SU-DHL-6 (cell line): ENCODE measurements at regions not wholly inside any gene's neighbourhood (a gene's known extent, or its start where the extent isn't known, plus 50 kb on each side); places are given as distances from the start of the nearest gene placed in this dataset.

ENCODE experiments used
- H2AFZ ChIP-seq: fragments of 200-600 bp; sonication (generic); 2 replicates; pipeline ENCODE4 v1.6.1; 2014; ENCODE audit warnings: low read depth, mild to moderate bottlenecking, moderate library complexity, mixed read lengths, antibody characterized with exemption, low read length; ENCODE audit not compliant: severe bottlenecking
- H3F3A ChIP-seq: fragments of 200-600 bp; shearing (Covaris generic); 2 replicates; pipeline ENCODE4 v1.6.0; 2016; ENCODE audit warnings: antibody characterized with exemption, mild to moderate bottlenecking; ENCODE audit not compliant: insufficient read depth
- H3K27ac ChIP-seq: fragments of 200-600 bp; sonication (generic); 2 replicates; pipeline ENCODE4 v1.5.1; 2016; ENCODE audit warnings: low read depth, mild to moderate bottlenecking, low read length, moderate library complexity, mixed read lengths
- H3K27me3 ChIP-seq: fragments of 200-600 bp; sonication (generic), shearing (Covaris generic); 2 replicates; pipeline ENCODE4 v1.6.0; 2014; ENCODE audit warnings: mild to moderate bottlenecking, low read length
- H3K36me3 ChIP-seq: fragments of 200-600 bp; sonication (generic); 2 replicates; pipeline ENCODE4 v1.6.1; 2014; ENCODE audit warnings: mild to moderate bottlenecking, low read length, mixed read lengths
- H3K4me2 ChIP-seq: fragments of 300-600, 200-600 bp; shearing (Covaris generic), sonication (generic); 2 replicates; pipeline ENCODE4 v1.6.0; 2014; ENCODE audit warnings: low read length, low read depth, mild to moderate bottlenecking; ENCODE audit not compliant: poor library complexity, severe bottlenecking
- H3K4me3 ChIP-seq: fragments of 200-600 bp; sonication (generic); 2 replicates; pipeline ENCODE4 v1.5.1; 2014; ENCODE audit warnings: antibody characterized with exemption, low read length, mild to moderate bottlenecking, mixed read lengths; ENCODE audit not compliant: insufficient read depth, poor library complexity, severe bottlenecking
- H3K79me2 ChIP-seq: fragments of 200-600 bp; sonication (generic); 2 replicates; pipeline ENCODE4 v1.6.1; 2014; ENCODE audit warnings: mild to moderate bottlenecking, low read length, moderate library complexity; ENCODE audit not compliant: insufficient read depth
- H3K9ac ChIP-seq: fragments of 200-600 bp; sonication (generic); 2 replicates; pipeline ENCODE4 v1.7.0; 2014; ENCODE audit warnings: mild to moderate bottlenecking, low read length
- H3K9me2 ChIP-seq: fragments of 200-600 bp; sonication (generic); replicated peaks from 2 replicates; pipeline ENCODE4 v1.6.1; 2014; ENCODE audit warnings: low read length; ENCODE audit not compliant: insufficient read depth
- H3K9me3 ChIP-seq: fragments of 200-600 bp; sonication (generic); 2 replicates; pipeline ENCODE4 v1.6.1; 2014; ENCODE audit warnings: low read length, mixed read lengths; ENCODE audit not compliant: insufficient read depth
- H4K20me1 ChIP-seq: fragments of 200-600 bp; sonication (generic); 2 replicates; pipeline ENCODE4 v1.6.1; 2014; ENCODE audit warnings: low read depth, mild to moderate bottlenecking, antibody characterized with exemption, low read length, moderate library complexity, mixed read lengths
- EZH2phosphoT487 ChIP-seq: fragments of 200-600 bp; sonication (generic), shearing (Covaris generic); conservative IDR thresholded peaks from 2 replicates; pipeline ENCODE4 v1.6.1; 2018; ENCODE audit warnings: mild to moderate bottlenecking, antibody characterized with exemption, low read length, moderate library complexity, mixed read lengths
- TF ChIP-seq, protein P1 (sequence below): fragments of 200-600 bp; sonication (generic); IDR thresholded peaks from one replicate; pipeline ENCODE4 v1.5.1; 2017; ENCODE audit warnings: antibody characterized with exemption, mild to moderate bottlenecking, low read length, moderate library complexity; ENCODE audit not compliant: insufficient read depth, poor library complexity, severe bottlenecking

DNA sequence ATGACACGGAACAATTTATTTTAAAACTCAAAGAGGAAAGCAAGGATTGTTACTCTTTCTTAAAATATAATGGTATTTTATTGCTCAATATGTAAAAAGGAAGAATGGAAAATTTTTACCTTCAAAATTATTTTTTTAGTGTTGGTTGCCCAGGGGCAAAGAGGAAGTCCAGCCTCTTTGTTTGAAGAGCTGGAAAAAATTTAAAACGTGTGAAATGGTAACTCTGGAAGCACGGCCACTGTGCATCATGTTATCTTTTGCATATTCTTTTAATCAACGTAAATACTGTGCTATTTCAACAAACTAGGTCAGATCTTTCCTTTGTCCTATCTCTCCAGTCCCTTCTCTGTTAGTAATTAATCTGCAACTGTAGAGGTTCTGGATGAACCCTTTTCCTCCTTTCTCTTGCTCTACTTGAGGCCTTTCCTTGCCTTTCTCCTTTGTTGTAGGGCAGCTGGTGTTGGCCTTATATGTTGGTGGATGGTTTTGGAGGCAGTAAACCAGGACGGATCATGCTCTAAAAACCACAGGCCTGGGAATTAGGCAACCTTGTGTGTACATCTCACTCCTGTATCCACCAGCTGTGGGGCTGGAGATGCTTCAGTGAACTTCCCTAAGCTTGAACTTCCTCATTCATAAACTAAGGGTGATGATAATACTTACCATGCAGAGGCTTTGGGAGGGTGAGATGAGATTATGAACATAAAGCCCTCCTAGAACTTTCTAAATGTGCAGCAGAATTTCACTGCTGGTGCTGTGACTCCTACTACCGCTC, 143.3 kb downstream of the PRL start:
- H3K79me2 ChIP-seq = no peaks in the 10 kb centered on the region
- no peaks in the 10 kb centered on the region for H3K27me3 ChIP-seq
- H3K27ac ChIP-seq = no peak overlapping the region
- H2AFZ ChIP-seq = no peak overlapping the region
- no peak overlapping the region for H3K4me3 ChIP-seq
- no peaks in the 10 kb centered on the region for H3K9me3 ChIP-seq
- no peaks in the 10 kb centered on the region for H3K9me2 ChIP-seq
- TF ChIP-seq, protein P1, sequence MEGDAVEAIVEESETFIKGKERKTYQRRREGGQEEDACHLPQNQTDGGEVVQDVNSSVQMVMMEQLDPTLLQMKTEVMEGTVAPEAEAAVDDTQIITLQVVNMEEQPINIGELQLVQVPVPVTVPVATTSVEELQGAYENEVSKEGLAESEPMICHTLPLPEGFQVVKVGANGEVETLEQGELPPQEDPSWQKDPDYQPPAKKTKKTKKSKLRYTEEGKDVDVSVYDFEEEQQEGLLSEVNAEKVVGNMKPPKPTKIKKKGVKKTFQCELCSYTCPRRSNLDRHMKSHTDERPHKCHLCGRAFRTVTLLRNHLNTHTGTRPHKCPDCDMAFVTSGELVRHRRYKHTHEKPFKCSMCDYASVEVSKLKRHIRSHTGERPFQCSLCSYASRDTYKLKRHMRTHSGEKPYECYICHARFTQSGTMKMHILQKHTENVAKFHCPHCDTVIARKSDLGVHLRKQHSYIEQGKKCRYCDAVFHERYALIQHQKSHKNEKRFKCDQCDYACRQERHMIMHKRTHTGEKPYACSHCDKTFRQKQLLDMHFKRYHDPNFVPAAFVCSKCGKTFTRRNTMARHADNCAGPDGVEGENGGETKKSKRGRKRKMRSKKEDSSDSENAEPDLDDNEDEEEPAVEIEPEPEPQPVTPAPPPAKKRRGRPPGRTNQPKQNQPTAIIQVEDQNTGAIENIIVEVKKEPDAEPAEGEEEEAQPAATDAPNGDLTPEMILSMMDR = no peak
- no peak for TF ChIP-seq EZH2phosphoT487
- H3F3A ChIP-seq = no peaks in the 10 kb centered on the region
- no peaks in the 10 kb centered on the region for H4K20me1 ChIP-seq
- no peaks in the 10 kb centered on the region for H3K36me3 ChIP-seq
- no peak overlapping the region for H3K9ac ChIP-seq
- no peak overlapping the region for H3K4me2 ChIP-seq

GRCh38 chr6:22155551-22155950, 141.3 kb downstream of the PRL start:
- Histone ChIP-seq H3K4me2 (no peak overlapping the region), H2AFZ (no peak overlapping the region), H3K9me3 (no peaks in the 10 kb centered on the region), H3K27ac (no peak overlapping the region), H3K79me2 (no peaks in the 10 kb centered on the region), H4K20me1 (no peaks in the 10 kb centered on the region), H3K36me3 (no peaks in the 10 kb centered on the region), H3K27me3 (no peaks in the 10 kb centered on the region), H3K9me2 (no peaks in the 10 kb centered on the region), H3K4me3 (no peak overlapping the region), H3K9ac (no peak overlapping the region), H3F3A (no peaks in the 10 kb centered on the region)
- TF ChIP-seq EZH2phosphoT487 = no peak
- TF ChIP-seq, protein P1 = no peak

GRCh38 chr6:22157233-22157632, 139.6 kb downstream of the PRL start:
- no peak overlapping the region for H3K27ac ChIP-seq
- TF ChIP-seq EZH2phosphoT487 = no peak
- TF ChIP-seq, protein P1 = no peak

More at GRCh38 chr6:22157233-22157632, 139.6 kb downstream of the PRL start:
- H3K4me2 ChIP-seq = no peak overlapping the region
- no peaks in the 10 kb centered on the region for H3F3A ChIP-seq
- no peak overlapping the region for H3K9ac ChIP-seq
- no peaks in the 10 kb centered on the region for H3K9me3 ChIP-seq
- no peaks in the 10 kb centered on the region; the same call in 1 of the 2 replicates for H3K9me2 ChIP-seq
- no peaks in the 10 kb centered on the region for H4K20me1 ChIP-seq
- no peaks in the 10 kb centered on the region for H3K27me3 ChIP-seq
- H3K79me2 ChIP-seq = no peaks in the 10 kb centered on the region
- H3K36me3 ChIP-seq = no peaks in the 10 kb centered on the region
- H3K4me3 ChIP-seq = no peak overlapping the region
- no peak overlapping the region for H2AFZ ChIP-seq
